ENCODE measurements at regions not wholly inside any gene's neighbourhood (a gene's known extent, or its start where the extent isn't known, plus 50 kb on each side); places are given as distances from the start of the nearest gene placed in this dataset.
A peak's percentile ranks its signal among the peaks of the same experiment; 100 is the strongest.

DNA sequence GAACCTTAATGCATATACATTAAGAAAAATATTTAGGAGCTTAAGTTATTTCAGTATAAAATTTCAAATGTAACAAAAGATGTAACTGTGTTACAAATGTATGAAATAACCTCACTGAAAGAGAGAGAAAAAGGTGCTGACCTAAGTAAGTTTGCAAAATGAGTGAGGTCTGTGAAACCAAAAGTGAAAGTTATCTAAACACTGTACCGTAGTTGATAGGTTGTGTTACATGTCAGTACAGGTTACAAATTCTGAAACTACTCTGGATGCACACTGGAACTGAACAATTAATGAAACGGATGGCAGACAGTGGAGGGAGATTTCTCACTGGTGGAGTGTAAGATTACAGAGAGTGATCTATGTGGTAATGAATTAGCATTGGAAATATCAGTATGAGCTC, 420.7 kb downstream of the ZNF385D start:
- CTCF ChIA-PET, result no interaction called here
- POLR2A ChIA-PET, result no interaction called here
- no peak overlapping the region for H3K4me3 ChIP-seq (ENCODE audit: low read depth, low read length)

DNA sequence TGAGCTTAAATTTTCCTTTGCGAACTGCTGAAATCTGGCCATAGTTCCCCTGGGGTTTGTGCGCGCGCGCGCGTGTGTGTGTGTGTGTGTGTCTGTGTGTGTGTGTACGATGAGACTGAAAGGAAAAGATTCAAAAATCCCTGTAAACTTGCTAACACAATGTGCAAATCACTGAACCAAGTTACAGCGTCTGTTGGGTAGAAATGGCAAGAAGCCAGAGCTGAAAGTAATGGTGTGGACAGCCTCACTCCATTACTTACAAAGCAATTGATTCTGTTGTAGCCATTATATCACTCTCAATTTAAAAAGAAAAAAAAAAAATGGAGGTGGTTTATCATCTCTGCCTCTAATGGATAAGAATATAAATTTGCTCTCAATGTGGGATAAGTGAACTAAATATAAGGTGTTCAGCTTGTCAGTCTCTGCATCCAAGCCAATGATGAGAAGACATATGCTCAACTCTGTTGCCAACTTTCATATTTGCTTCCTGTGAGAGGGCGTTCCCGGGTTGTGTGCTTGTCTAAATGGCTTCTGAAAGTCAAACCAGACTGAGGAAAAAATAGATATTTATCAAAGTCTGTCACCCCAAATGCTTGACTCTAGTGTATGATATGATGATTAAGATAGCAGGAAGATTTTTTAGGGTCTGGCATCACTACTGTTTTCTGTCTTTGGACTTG, 422.2 kb downstream of the ZNF385D start:
- CTCF ChIA-PET, result no interaction called here
- Histone ChIP-seq H3K4me3 (ENCODE audit: low read depth, low read length) (no peak overlapping the region), H3K36me3 (ENCODE audit: control insufficient read depth, insufficient read depth, low read length) (no peaks in the 10 kb centered on the region), H3K27me3 (ENCODE audit: control insufficient read depth, insufficient read depth, low read length) (no peaks in the 10 kb centered on the region)
- DNase-seq (ENCODE audit: low read depth), result no peak
- POLR2A ChIA-PET, result no interaction called here
- TF ChIP-seq, protein P1, sequence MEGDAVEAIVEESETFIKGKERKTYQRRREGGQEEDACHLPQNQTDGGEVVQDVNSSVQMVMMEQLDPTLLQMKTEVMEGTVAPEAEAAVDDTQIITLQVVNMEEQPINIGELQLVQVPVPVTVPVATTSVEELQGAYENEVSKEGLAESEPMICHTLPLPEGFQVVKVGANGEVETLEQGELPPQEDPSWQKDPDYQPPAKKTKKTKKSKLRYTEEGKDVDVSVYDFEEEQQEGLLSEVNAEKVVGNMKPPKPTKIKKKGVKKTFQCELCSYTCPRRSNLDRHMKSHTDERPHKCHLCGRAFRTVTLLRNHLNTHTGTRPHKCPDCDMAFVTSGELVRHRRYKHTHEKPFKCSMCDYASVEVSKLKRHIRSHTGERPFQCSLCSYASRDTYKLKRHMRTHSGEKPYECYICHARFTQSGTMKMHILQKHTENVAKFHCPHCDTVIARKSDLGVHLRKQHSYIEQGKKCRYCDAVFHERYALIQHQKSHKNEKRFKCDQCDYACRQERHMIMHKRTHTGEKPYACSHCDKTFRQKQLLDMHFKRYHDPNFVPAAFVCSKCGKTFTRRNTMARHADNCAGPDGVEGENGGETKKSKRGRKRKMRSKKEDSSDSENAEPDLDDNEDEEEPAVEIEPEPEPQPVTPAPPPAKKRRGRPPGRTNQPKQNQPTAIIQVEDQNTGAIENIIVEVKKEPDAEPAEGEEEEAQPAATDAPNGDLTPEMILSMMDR (IDR thresholded peaks at IDR 0.05; ENCODE audit: insufficient read depth, low read depth, low read length), result no peak

More for the DNA sequence above, 420.7 kb downstream of the ZNF385D start:
- Histone ChIP-seq H3K27me3 (ENCODE audit: control insufficient read depth, insufficient read depth, low read length) (no peaks in the 10 kb centered on the region), H3K36me3 (ENCODE audit: control insufficient read depth, insufficient read depth, low read length) (no peaks in the 10 kb centered on the region)
- TF ChIP-seq, protein P1 (IDR thresholded peaks at IDR 0.05; ENCODE audit: insufficient read depth, low read depth, low read length), result no peak
- DNase-seq (ENCODE audit: low read depth), result no peak

DNA sequence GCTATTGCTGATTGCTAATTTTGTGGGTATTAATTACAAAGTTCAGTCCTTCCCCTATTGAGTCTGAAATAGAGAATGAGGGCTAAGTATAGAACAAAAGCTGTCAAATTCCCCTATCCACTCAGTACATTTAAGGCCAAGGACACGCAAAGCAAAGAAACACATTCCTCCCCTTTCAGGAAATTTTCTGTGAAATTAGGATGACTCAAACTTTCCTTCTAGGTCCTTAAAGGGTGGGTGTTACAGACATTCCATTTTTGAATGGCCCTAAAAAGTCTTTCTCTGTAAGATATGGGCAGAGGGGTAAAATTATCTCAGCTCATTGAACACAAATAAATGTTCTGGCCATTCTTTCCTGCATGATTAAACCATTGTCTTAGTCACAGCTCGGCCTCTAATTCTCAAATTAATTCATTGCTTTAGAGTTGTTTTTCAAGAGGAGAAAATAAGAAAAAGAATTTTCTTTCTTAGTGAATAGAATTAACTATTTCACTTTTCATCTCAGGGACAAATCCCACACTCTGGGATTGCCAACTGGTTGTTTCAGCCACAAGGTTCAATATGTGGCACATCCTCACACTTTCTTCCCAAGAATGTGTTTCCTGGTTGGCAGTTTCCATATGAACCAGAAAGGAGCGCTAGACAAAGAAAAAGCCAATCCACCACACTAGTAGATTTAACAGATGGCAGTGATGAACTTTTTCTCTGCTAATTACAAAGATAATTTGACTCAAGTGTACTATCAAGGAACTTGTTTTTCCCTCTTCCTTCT, 424.1 kb downstream of the ZNF385D start:
- POLR2A ChIA-PET, result no interaction called here
- Histone ChIP-seq H3K36me3 (ENCODE audit: control insufficient read depth, insufficient read depth, low read length) (no peaks in the 10 kb centered on the region), H3K27me3 (ENCODE audit: control insufficient read depth, insufficient read depth, low read length) (no peaks in the 10 kb centered on the region), H3K4me3 (ENCODE audit: low read depth, low read length) (no peak overlapping the region)
- TF ChIP-seq, protein P1 (IDR thresholded peaks at IDR 0.05; ENCODE audit: insufficient read depth, low read depth, low read length), result no peak
- DNase-seq (ENCODE audit: low read depth), result peak; percentile 31
- CTCF ChIA-PET, result interaction anchor here (0.7 to 1.0 kb wide), 3 partner anchors 11 to 120 kb away, joined by 3 read pairs; no protein-coding TSS in a partner anchor

DNA sequence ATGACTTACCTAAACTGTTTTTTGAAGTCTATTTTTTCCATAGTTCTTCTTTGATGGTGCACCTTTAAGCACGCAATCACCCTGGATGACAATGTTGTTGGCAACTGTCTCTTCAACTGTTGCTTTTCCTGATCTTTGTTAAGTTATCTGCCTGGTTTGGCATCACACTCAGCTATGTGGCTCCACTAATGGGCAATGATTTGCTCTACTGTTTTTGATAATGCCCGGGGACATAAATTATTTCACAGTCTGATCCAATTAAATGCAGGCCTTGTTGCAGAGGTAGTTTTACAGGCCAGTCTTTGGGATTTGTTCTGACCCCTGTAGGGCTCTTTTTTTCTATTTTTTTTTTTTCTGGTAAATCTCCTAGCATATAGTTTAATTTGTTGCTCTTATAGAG, 436.3 kb downstream of the ZNF385D start:
- CTCF ChIA-PET, result no interaction called here

DNA sequence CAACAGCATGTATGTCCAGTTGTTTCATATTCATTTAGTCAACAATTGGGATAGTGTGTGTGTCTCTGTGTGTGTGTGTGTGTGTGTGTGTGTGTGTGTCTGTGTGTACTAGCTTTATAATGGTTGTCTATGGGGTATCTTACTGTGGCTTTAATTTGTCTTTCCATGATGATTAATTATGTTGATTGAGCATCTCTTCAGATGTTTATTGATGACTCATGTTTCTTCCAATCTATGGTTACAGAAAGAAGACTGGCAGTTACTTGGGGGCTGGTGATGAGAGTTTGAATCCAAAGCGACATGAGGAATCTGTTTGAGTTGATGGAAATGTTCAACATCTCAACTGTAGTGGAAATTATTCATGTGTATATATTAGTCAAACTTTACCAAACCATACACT, 440.1 kb downstream of the ZNF385D start:
- no peak overlapping the region for H3K4me3 ChIP-seq (ENCODE audit: low read depth, low read length)
- ChIA-PET POLR2A (no interaction called here), CTCF (no interaction called here)
- H3K36me3 ChIP-seq (ENCODE audit: control insufficient read depth, insufficient read depth, low read length), result no peaks in the 10 kb centered on the region
- DNase-seq (ENCODE audit: low read depth), result no peak
- TF ChIP-seq, protein P1 (IDR thresholded peaks at IDR 0.05; ENCODE audit: insufficient read depth, low read depth, low read length), result no peak
- no peaks in the 10 kb centered on the region for H3K27me3 ChIP-seq (ENCODE audit: control insufficient read depth, insufficient read depth, low read length)

More for the DNA sequence above, 436.3 kb downstream of the ZNF385D start:
- POLR2A ChIA-PET, result no interaction called here
- no peaks in the 10 kb centered on the region for H3K36me3 ChIP-seq (ENCODE audit: control insufficient read depth, insufficient read depth, low read length)
- no peak for DNase-seq (ENCODE audit: low read depth)
- H3K27me3 ChIP-seq (ENCODE audit: control insufficient read depth, insufficient read depth, low read length), result no peaks in the 10 kb centered on the region
- no peak overlapping the region for H3K4me3 ChIP-seq (ENCODE audit: low read depth, low read length)
- TF ChIP-seq, protein P1 (IDR thresholded peaks at IDR 0.05; ENCODE audit: insufficient read depth, low read depth, low read length), result no peak

Measured in BJ (cell line).